OCI-LY7 (cell line): ENCODE measurements at regions not wholly inside any gene's neighbourhood (a gene's known extent, or its start where the extent isn't known, plus 50 kb on each side); places are given as distances from the start of the nearest gene placed in this dataset.

Source experiments
- BruUV-seq: library from RNA; stranded (reverse); fragments of 400-500 nt; replicated peaks from 2 replicates; lab custom pipeline; 2021; lab: Mats Ljungman, UMichigan
- CTCF ChIA-PET: fragments of 300-600 bp; sonication (Branson Sonifier 250); formaldehyde crosslinking; loops from one replicate; lab custom pipeline; 2022; ENCODE audit warnings: antibody characterized with exemption; ENCODE audit not compliant: unreplicated experiment; lab: Charles Lee
- POLR2A ChIA-PET: fragments of 300-600 bp; sonication (Branson Sonifier 250); formaldehyde crosslinking; loops from one replicate; lab custom pipeline; 2022; ENCODE audit warnings: antibody characterized with exemption; lab: Charles Lee
- DNase-seq: peaks from one replicate; pipeline ENCODE4 v3.0.0-alpha.2; 2015; ENCODE audit warnings: low spot score
- H2AFZ ChIP-seq: fragments of 200-600 bp; sonication (generic), shearing (Covaris generic); 2 replicates; pipeline ENCODE4 v1.6.1; 2014; ENCODE audit warnings: mild to moderate bottlenecking, antibody characterized with exemption, low read length, moderate library complexity
- H3K27ac ChIP-seq: fragments of 200-600 bp; sonication (generic); 2 replicates; pipeline ENCODE4 v1.5.1; 2014; ENCODE audit warnings: mixed run types, low read depth, mild to moderate bottlenecking, moderate library complexity, low read length, inconsistent platforms; ENCODE audit not compliant: poor library complexity, severe bottlenecking
- H3K36me3 ChIP-seq: fragments of 200-600 bp; sonication (generic); 2 replicates; pipeline ENCODE4 v1.6.1; 2014; ENCODE audit warnings: mild to moderate bottlenecking, antibody characterized with exemption, low read length, moderate library complexity, mixed read lengths; ENCODE audit not compliant: insufficient read depth
- H3K4me1 ChIP-seq: fragments of 200-600 bp; sonication (generic); 2 replicates; pipeline ENCODE4 v1.5.1; 2014; ENCODE audit warnings: mild to moderate bottlenecking, low read length; ENCODE audit not compliant: insufficient read depth, poor library complexity, severe bottlenecking
- H3K4me2 ChIP-seq: fragments of 200-600 bp; sonication (generic); 2 replicates; pipeline ENCODE4 v1.6.1; 2014; ENCODE audit warnings: mild to moderate bottlenecking, low read length
- H3K4me3 ChIP-seq: fragments of 200-600 bp; sonication (generic); 2 replicates; pipeline ENCODE4 v1.5.1; 2014; ENCODE audit warnings: mild to moderate bottlenecking, low read depth, low read length; ENCODE audit not compliant: poor library complexity, severe bottlenecking
- H3K79me2 ChIP-seq: fragments of 200-600 bp; sonication (generic); 2 replicates; pipeline ENCODE4 v1.6.1; 2016; ENCODE audit warnings: low read depth, mild to moderate bottlenecking, low read length, moderate library complexity, mixed read lengths; ENCODE audit not compliant: insufficient read depth
- H3K9me2 ChIP-seq: fragments of 200-600 bp; sonication (generic); 2 replicates; pipeline ENCODE4 v1.6.1; 2016; ENCODE audit warnings: mild to moderate bottlenecking, low read length, mixed read lengths; ENCODE audit not compliant: insufficient read depth
- H3K9me3 ChIP-seq: fragments of 200-600 bp; sonication (generic); 2 replicates; pipeline ENCODE4 v1.6.1; 2014; ENCODE audit warnings: mild to moderate bottlenecking, mixed run types, low read length, mixed read lengths
- H4K20me1 ChIP-seq: fragments of 200-600 bp; sonication (generic); 2 replicates; pipeline ENCODE4 v1.6.1; 2014; ENCODE audit warnings: mild to moderate bottlenecking, antibody characterized with exemption, low read length, moderate library complexity, mixed read lengths; ENCODE audit not compliant: insufficient read depth
- EZH2phosphoT487 ChIP-seq: fragments of 200-600 bp; sonication (generic); IDR thresholded peaks from 2 replicates; pipeline ENCODE4 v1.6.1; 2018; ENCODE audit warnings: low read depth, borderline replicate concordance, mild to moderate bottlenecking, mixed run types, antibody characterized with exemption, low read length, moderate library complexity, mixed read lengths
- intact Hi-C: fragments of 100-400 bp; cut with micrococcal nuclease; formaldehyde crosslinking; loops from one replicate; pipeline ENCODE4 v1.10.0; 2022; ENCODE audit not compliant: unreplicated experiment
- TF ChIP-seq, protein P1 (sequence below): fragments of 200-600 bp; sonication (generic); conservative IDR thresholded peaks from 2 replicates; pipeline ENCODE4 v1.5.1; 2014; ENCODE audit warnings: mild to moderate bottlenecking, antibody characterized with exemption, low read length, moderate library complexity, mixed read lengths

DNA sequence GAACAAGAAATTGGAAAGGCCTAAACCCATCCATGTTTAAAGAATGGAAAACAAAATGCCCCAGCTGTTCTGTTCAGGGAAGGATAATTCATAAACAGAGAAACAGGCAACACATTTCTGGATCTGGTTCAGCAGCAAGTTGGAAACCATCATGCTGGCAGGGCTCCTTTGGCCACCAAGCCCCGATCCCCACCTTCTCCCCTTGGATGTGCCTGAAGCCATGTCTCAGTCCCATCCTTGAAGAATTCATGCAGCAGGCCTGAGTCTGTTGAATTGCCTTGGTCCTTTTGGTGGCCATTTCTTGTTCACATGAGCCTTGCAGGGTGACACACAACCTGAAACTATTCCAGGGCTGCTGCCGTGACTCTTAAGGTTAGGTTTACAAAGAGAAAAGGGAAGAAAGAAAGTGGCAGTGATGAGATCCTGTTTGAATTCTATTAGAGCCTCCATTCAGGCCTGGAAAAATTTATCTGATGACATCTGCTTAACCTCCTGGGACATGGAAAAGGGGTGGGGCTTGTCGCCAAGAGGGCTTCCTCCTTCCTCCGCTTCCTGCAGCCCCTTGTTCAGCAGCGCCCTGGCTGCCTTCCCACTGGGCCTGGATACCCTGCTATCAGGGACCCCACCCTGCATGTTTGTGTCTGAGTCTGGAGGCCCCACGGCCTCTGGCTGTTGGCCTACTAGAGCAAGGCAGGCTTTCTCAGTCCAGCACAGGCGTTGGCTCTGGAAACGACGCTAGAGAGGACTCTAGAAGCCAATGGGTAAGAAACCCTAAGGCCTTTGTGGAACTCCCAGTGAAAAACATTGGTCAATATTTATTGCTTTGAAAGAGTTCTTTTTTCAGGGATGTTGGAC, 341.9 kb downstream of the C12orf75 start:
- intact Hi-C loops: no loop called here
- Histone ChIP-seq H3K27ac (no peak overlapping the region), H3K79me2 (no peaks in the 10 kb centered on the region), H2AFZ (no peak overlapping the region), H4K20me1 (no peaks in the 10 kb centered on the region), H3K4me1 (no peaks in the 10 kb centered on the region), H3K4me3 (no peak overlapping the region), H3K4me2 (no peak overlapping the region), H3K9me3 (no peaks in the 10 kb centered on the region), H3K36me3 (no peaks in the 10 kb centered on the region), H3K9me2 (no peaks in the 10 kb centered on the region)
- no peak for DNase-seq
- ChIA-PET CTCF (no interaction called here), POLR2A (no interaction called here)
- TF ChIP-seq EZH2phosphoT487: no peak
- TF ChIP-seq, protein P1, sequence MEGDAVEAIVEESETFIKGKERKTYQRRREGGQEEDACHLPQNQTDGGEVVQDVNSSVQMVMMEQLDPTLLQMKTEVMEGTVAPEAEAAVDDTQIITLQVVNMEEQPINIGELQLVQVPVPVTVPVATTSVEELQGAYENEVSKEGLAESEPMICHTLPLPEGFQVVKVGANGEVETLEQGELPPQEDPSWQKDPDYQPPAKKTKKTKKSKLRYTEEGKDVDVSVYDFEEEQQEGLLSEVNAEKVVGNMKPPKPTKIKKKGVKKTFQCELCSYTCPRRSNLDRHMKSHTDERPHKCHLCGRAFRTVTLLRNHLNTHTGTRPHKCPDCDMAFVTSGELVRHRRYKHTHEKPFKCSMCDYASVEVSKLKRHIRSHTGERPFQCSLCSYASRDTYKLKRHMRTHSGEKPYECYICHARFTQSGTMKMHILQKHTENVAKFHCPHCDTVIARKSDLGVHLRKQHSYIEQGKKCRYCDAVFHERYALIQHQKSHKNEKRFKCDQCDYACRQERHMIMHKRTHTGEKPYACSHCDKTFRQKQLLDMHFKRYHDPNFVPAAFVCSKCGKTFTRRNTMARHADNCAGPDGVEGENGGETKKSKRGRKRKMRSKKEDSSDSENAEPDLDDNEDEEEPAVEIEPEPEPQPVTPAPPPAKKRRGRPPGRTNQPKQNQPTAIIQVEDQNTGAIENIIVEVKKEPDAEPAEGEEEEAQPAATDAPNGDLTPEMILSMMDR: no peak
- no TSS peak for BruUV-seq

DNA sequence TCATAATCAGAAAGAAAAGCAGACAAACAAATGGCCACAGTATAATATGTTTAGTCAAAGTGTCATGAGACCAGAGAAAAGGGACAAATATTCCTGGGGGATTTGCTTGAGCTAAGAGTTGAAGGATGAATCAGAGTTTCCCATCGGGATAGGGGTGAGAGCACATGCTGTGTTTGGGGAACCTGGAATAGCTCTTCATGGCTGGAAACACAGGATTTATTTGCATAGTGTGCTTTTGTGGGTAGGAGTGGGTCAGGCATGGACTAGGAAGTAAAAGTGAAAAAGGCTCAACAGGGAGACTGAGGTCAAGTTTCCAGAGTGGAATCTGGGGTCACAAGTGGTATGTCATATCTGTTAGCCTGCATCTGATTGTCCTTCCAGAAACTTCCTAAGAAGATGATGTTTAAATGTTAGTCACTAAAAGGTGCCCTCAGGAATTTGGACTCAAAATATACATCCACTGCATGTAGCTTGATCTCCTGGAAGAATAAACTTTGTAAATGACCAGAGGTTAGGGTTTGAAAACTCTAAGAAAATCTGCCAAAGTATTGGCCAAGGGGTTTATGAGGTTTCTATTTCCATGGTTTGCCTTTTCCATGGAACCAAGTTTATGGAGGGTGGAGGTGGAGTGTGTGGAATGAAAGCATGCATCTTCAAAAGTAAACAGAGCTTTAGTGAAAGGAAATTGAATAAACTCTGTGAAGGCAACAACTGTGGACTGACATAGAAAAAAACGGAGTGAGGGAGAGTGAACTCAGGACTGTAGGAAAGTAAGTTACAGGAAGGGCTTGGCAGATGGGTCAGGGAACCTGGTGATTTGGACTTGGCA, 344.6 kb downstream of the C12orf75 start:
- no peak overlapping the region for H3K4me3 ChIP-seq
- no peak overlapping the region for H3K4me2 ChIP-seq
- H3K79me2 ChIP-seq: no peaks in the 10 kb centered on the region
- H3K36me3 ChIP-seq: no peaks in the 10 kb centered on the region
- H3K27ac ChIP-seq: no peak overlapping the region
- no peaks in the 10 kb centered on the region for H3K4me1 ChIP-seq
- CTCF ChIA-PET: no interaction called here
- TF ChIP-seq, protein P1: no peak
- no peak for TF ChIP-seq EZH2phosphoT487
- POLR2A ChIA-PET: no interaction called here
- BruUV-seq: no TSS peak
- intact Hi-C loops: no loop called here
- H2AFZ ChIP-seq: no peak overlapping the region
- H3K9me2 ChIP-seq: no peaks in the 10 kb centered on the region
- no peaks in the 10 kb centered on the region for H4K20me1 ChIP-seq
- H3K9me3 ChIP-seq: no peaks in the 10 kb centered on the region
- no peak for DNase-seq
